ENCODE measurements at regions not wholly inside any gene's neighbourhood (a gene's known extent, or its start where the extent isn't known, plus 50 kb on each side); places are given as distances from the start of the nearest gene placed in this dataset.

GRCh38 chr5:173534031-173534430 lies 82.4 kb downstream of the BOD1 start:
- intact Hi-C loops (cut with micrococcal nuclease): no loop called here
- Histone ChIP-seq H3K4me1 (peaks cover 5% of the 10 kb centered on the region), H3K27me3 (ENCODE audit: low read depth) (no peaks in the 10 kb centered on the region), H3K27ac (replicated peaks) (peak overlapping the region; percentile 48), H3K9me3 (replicated peaks) (no peaks in the 10 kb centered on the region), H3K4me3 (no peak overlapping the region), H3K36me3 (no peaks in the 10 kb centered on the region)
- no peak for TF ChIP-seq CTCF (IDR thresholded peaks at IDR 0.05; ENCODE audit: borderline replicate concordance)
- no peak for DNase-seq

- H3K36me3 ChIP-seq: no peaks in the 10 kb centered on the region
- intact Hi-C loops (cut with micrococcal nuclease): no loop called here
- no peak overlapping the region for H3K4me3 ChIP-seq
- H3K27ac ChIP-seq (replicated peaks): no peak overlapping the region
- no peak for DNase-seq
- H3K27me3 ChIP-seq (ENCODE audit: low read depth): no peaks in the 10 kb centered on the region
- no peak for TF ChIP-seq CTCF (IDR thresholded peaks at IDR 0.05; ENCODE audit: borderline replicate concordance)
- H3K9me3 ChIP-seq (replicated peaks): no peaks in the 10 kb centered on the region
- H3K4me1 ChIP-seq: peaks cover 4% of the 10 kb centered on the region
Observed at GRCh38 chr5:173532689-173533250, 83.7 kb downstream of the BOD1 start.

GRCh38 chr5:173531863-173532262 lies 84.6 kb downstream of the BOD1 start:
- no peaks in the 10 kb centered on the region for H3K36me3 ChIP-seq
- no peak overlapping the region for H3K27ac ChIP-seq (replicated peaks)
- H3K27me3 ChIP-seq (ENCODE audit: low read depth): no peaks in the 10 kb centered on the region
- H3K9me3 ChIP-seq (replicated peaks): no peaks in the 10 kb centered on the region
- intact Hi-C loops (cut with micrococcal nuclease): no loop called here
- no peak for TF ChIP-seq CTCF (IDR thresholded peaks at IDR 0.05; ENCODE audit: borderline replicate concordance)
- H3K4me3 ChIP-seq: no peak overlapping the region
- H3K4me1 ChIP-seq: no peaks in the 10 kb centered on the region
- DNase-seq: no peak

GRCh38 chr5:173530547-173530946 lies 85.9 kb downstream of the BOD1 start:
- no peaks in the 10 kb centered on the region for H3K27me3 ChIP-seq (ENCODE audit: low read depth)
- no peak for TF ChIP-seq CTCF (IDR thresholded peaks at IDR 0.05; ENCODE audit: borderline replicate concordance)
- intact Hi-C loops (cut with micrococcal nuclease): no loop called here
- H3K4me1 ChIP-seq: no peaks in the 10 kb centered on the region
- no peak overlapping the region for H3K27ac ChIP-seq (replicated peaks)
- no peaks in the 10 kb centered on the region for H3K36me3 ChIP-seq
- H3K9me3 ChIP-seq (replicated peaks): no peaks in the 10 kb centered on the region
- H3K4me3 ChIP-seq: no peak overlapping the region
- DNase-seq: no peak

- TF ChIP-seq CTCF (IDR thresholded peaks at IDR 0.05; ENCODE audit: borderline replicate concordance): no peak
Observed at GRCh38 chr5:173529861-173530260, 86.6 kb downstream of the BOD1 start.

More at GRCh38 chr5:173529861-173530260, 86.6 kb downstream of the BOD1 start:
- Histone ChIP-seq H3K27me3 (ENCODE audit: low read depth) (no peaks in the 10 kb centered on the region), H3K36me3 (no peaks in the 10 kb centered on the region), H3K4me3 (no peak overlapping the region), H3K9me3 (replicated peaks) (no peaks in the 10 kb centered on the region), H3K4me1 (no peaks in the 10 kb centered on the region), H3K27ac (replicated peaks) (no peak overlapping the region)
- no peak for DNase-seq
- intact Hi-C loops (cut with micrococcal nuclease): no loop called here
